SH-SY5Y (cell line): ENCODE measurements at regions not wholly inside any gene's neighbourhood (a gene's known extent, or its start where the extent isn't known, plus 50 kb on each side); places are given as distances from the start of the nearest gene placed in this dataset.

ENCODE experiments used
- GATA2 ChIP-seq: IDR thresholded peaks from 2 replicates; pipeline ENCODE4 v1.6.1; 2011; ENCODE audit warnings: mild to moderate bottlenecking, low read depth, low read length
- GATA3 ChIP-seq: IDR thresholded peaks from 2 replicates; pipeline ENCODE4 v1.6.1; 2011; ENCODE audit warnings: low read depth, mild to moderate bottlenecking, low read length, moderate library complexity

DNA sequence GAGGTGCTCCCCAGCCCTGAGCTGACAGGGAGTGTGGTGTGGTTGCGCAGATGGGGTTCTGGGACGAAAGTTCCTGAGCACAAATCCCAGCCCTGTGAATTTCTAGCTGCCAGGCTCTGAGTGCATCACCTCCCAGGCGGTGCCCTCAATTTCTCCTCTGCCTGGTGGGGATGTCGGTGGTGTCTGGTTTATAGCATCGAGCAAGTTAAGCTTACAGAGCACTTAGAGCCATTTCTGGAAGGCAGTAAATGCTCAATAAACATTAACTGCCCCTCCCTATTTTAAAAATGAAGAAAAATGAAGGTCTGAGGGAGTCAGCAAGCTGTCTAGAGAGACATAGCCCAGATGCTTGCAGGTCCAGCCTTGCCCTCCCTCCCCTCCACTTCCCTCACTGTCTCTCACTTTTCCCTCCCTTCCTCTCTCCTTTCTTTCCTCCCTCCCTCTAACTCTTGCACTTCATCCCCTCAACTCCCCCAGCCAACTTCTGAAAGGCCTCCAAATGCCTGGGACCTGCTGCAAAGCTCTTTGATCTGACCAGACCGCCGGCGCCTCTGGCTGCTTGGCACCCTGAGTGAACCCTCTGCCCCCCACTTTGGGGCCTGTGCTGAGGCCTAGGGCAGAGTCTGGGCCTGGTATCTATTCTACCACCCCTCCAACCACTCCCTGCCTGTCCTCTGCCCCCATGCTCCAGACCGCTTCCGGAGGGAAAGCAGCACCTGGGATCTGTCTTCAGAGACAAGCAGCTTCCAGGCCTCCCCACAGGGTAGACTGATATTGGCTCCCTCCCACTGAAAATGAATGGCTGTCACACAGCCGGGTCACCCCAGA is 438.3 kb downstream of the RPS24 start:
- no peak for TF ChIP-seq GATA3
- TF ChIP-seq GATA2: peak; percentile 63
